ENCODE measurements at regions not wholly inside any gene's neighbourhood (a gene's known extent, or its start where the extent isn't known, plus 50 kb on each side); places are given as distances from the start of the nearest gene placed in this dataset.

- TF ChIP-seq ZBED4 (CRISPR knock-in tag; IDR thresholded peaks at IDR 0.05; ENCODE audit: borderline replicate concordance) (no peak), XBP1 (CRISPR knock-in tag; IDR thresholded peaks at IDR 0.05) (no peak)
Observed at GRCh38 chr11:70606248-70606950, 208.1 kb downstream of the CTTN start (continued).

GRCh38 chr11:70606951-70607330, 208.6 kb downstream of the CTTN start:
- 48% methylated on average over 3 of the region's 10 CpGs for WGBS (ENCODE audit: low lambda C conversion rate)
- Histone ChIP-seq H3K9ac (ENCODE audit: insufficient read depth, low read depth, low read length) (no peak overlapping the region), H3K4me1 (ENCODE audit: insufficient read depth, low read length) (peaks cover 15% of the 10 kb centered on the region), H3K27me3 (ENCODE audit: control insufficient read depth in 1 of 2, insufficient read depth in 2 of 2, low read length in 2 of 2) (no peaks in the 10 kb centered on the region), H3K27ac (ENCODE audit: extremely low read length, insufficient read depth, low read length) (no peak overlapping the region), H3K9me3 (ENCODE audit: low read length) (no peaks in the 10 kb centered on the region), H3K36me3 (replicated peaks in 1 of 2; ENCODE audit: control insufficient read depth in 1 of 2, insufficient read depth in 2 of 2, low read length in 2 of 2) (peaks cover 3 to 7% of the 10 kb centered on the region in 2 experiments; a peak in 3 of 5 replicates), H2AFZ (ENCODE audit: low read length) (no peak overlapping the region), H3K4me3 (replicated peaks in 1 of 3; ENCODE audit: insufficient read depth in 1 of 3, low read depth in 2 of 3, low read length in 3 of 3) (no peak overlapping the region), H3K4me2 (ENCODE audit: low read depth, low read length) (no peak overlapping the region), H4K20me1 (ENCODE audit: insufficient read depth, low read length) (peaks cover 18% of the 10 kb centered on the region; the same call in 1 of the 2 replicates), H3K79me2 (ENCODE audit: insufficient read depth, low read length) (no peaks in the 10 kb centered on the region)
- TF ChIP-seq MAFK (conservative IDR thresholded peaks at IDR 0.05 in 1 of 2, IDR thresholded peaks at IDR 0.05 in 1 of 2; ENCODE audit: low read length in 2 of 2) (no peak), ZNF816 (CRISPR knock-in tag; IDR thresholded peaks at IDR 0.05; ENCODE audit: borderline replicate concordance) (no peak), MEIS2 (CRISPR knock-in tag; IDR thresholded peaks at IDR 0.05) (no peak), ZFP91 (CRISPR knock-in tag; IDR thresholded peaks at IDR 0.05; ENCODE audit: borderline replicate concordance) (0 out of 2 replicates have a peak, but pooled peaks have one; percentile 14)
- TF ChIP-seq, protein P1, sequence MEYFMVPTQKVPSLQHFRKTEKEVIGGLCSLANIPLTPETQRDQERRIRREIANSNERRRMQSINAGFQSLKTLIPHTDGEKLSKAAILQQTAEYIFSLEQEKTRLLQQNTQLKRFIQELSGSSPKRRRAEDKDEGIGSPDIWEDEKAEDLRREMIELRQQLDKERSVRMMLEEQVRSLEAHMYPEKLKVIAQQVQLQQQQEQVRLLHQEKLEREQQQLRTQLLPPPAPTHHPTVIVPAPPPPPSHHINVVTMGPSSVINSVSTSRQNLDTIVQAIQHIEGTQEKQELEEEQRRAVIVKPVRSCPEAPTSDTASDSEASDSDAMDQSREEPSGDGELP (IDR thresholded peaks at IDR 0.05; ENCODE audit: borderline replicate concordance, low read depth), result peak; percentile 31; the same call in 1 of the 2 replicates
- CTCF ChIA-PET (ENCODE audit: low intra/inter-chr PET ratio, low total read pairs), result no interaction called here
- in situ Hi-C loops (cut with HindIII; ENCODE audit: extremely low pct_ligation_motif_present, low pct_unique_long_range_greater_than_20kb), result no loop called here
- DNase-seq (ENCODE audit: low spot score) (no peak), ATAC-seq (no peak), FAIRE-seq (no peak)
- POLR2A ChIA-PET, result no interaction called here
- intact Hi-C loops (cut with micrococcal nuclease; ENCODE audit: unreplicated experiment), result no loop called here
- no TSS peak for BruUV-seq (replicated peaks)
